Muscle of arm (tissue), 1 donor: ENCODE measurements at regions not wholly inside any gene's neighbourhood (a gene's known extent, or its start where the extent isn't known, plus 50 kb on each side); places are given as distances from the start of the nearest gene placed in this dataset.
A peak's percentile ranks its signal among the peaks of the same experiment; 100 is the strongest.

ENCODE experiments used
- DNase-seq: peaks from one replicate; pipeline ENCODE4 v3.0.0-alpha.2; 2013

- DNase-seq, result no peak
Observed at GRCh38 chr12:98351089-98351488, 164.3 kb upstream of the TMPO start.

GRCh38 chr12:98351784-98352183 lies 163.6 kb upstream of the TMPO start:
- no peak for DNase-seq

- no peak for DNase-seq
Observed at GRCh38 chr12:98352218-98352811, 163.1 kb upstream of the TMPO start.

GRCh38 chr12:98352835-98353234 lies 162.6 kb upstream of the TMPO start:
- DNase-seq, result no peak

- no peak for DNase-seq
Observed at GRCh38 chr12:98354520-98355035, 160.8 kb upstream of the TMPO start.

GRCh38 chr12:98355322-98355721 lies 160.1 kb upstream of the TMPO start:
- DNase-seq, result no peak

- DNase-seq, result no peak
Observed at GRCh38 chr12:98355933-98356332, 159.5 kb upstream of the TMPO start.

- DNase-seq, result no peak
Observed at GRCh38 chr12:98358144-98358543, 157.2 kb upstream of the TMPO start.

GRCh38 chr12:98359856-98360255 lies 155.5 kb upstream of the TMPO start:
- DNase-seq, result no peak

- no peak for DNase-seq
Observed at GRCh38 chr12:98360401-98360800, 155.0 kb upstream of the TMPO start.

GRCh38 chr12:98369581-98369980 lies 145.8 kb upstream of the TMPO start:
- DNase-seq, result no peak

GRCh38 chr12:98370976-98371375 lies 144.4 kb upstream of the TMPO start:
- DNase-seq, result no peak

- DNase-seq, result no peak
Observed at GRCh38 chr12:98371419-98371818, 144.0 kb upstream of the TMPO start.

GRCh38 chr12:98372340-98373024 lies 142.9 kb upstream of the TMPO start:
- no peak for DNase-seq

GRCh38 chr12:98373025-98373554 lies 142.3 kb upstream of the TMPO start:
- peak; percentile 40 for DNase-seq

GRCh38 chr12:98374007-98374406 lies 141.4 kb upstream of the TMPO start:
- DNase-seq, result no peak

- DNase-seq, result no peak
Observed at GRCh38 chr12:98379106-98379505, 136.3 kb upstream of the TMPO start.

GRCh38 chr12:98385641-98386040 lies 129.7 kb upstream of the TMPO start:
- no peak for DNase-seq

GRCh38 chr12:98387444-98387843 lies 127.9 kb upstream of the TMPO start:
- no peak for DNase-seq

- DNase-seq, result no peak
Observed at GRCh38 chr12:98388126-98388525, 127.3 kb upstream of the TMPO start.

- no peak for DNase-seq
Observed at GRCh38 chr12:98389593-98389992, 125.8 kb upstream of the TMPO start.

GRCh38 chr12:98397323-98398105 lies 117.9 kb upstream of the TMPO start:
- DNase-seq, result peak; percentile 85

- no peak for DNase-seq
Observed at GRCh38 chr12:98399532-98399931, 115.9 kb upstream of the TMPO start.
